ENCODE measurements at regions not wholly inside any gene's neighbourhood (a gene's known extent, or its start where the extent isn't known, plus 50 kb on each side); places are given as distances from the start of the nearest gene placed in this dataset.

GRCh38 chr3:882533-882932, 210.3 kb upstream of the CNTN6 start:
- no peaks in the 10 kb centered on the region for H4K20me1 ChIP-seq (ENCODE audit: insufficient read depth, poor library complexity, severe bottlenecking)
- no peaks in the 10 kb centered on the region for H3K9me2 ChIP-seq (replicated peaks; ENCODE audit: insufficient read depth)
- no peak for TF ChIP-seq EZH2 (IDR thresholded peaks at IDR 0.05; ENCODE audit: borderline replicate concordance)
- TF ChIP-seq EZH2phosphoT487 (IDR thresholded peaks at IDR 0.05; ENCODE audit: low read depth, severe bottlenecking, unreplicated experiment): no peak
- TF ChIP-seq CTCF (IDR thresholded peaks at IDR 0.05; ENCODE audit: poor library complexity): no peak
- H3K4me3 ChIP-seq: no peak overlapping the region
- no peaks in the 10 kb centered on the region for H3K27me3 ChIP-seq
- no peaks in the 10 kb centered on the region for H3K79me2 ChIP-seq
- DNase-seq (ENCODE audit: low spot score): no peak
- no peak overlapping the region for H3K4me2 ChIP-seq
- no peaks in the 10 kb centered on the region for H3K4me1 ChIP-seq (ENCODE audit: insufficient read depth)
- H3K36me3 ChIP-seq (replicated peaks; ENCODE audit: insufficient read depth, low read depth): no peaks in the 10 kb centered on the region
- H3K9me3 ChIP-seq (ENCODE audit: low read depth): no peaks in the 10 kb centered on the region
- no peak overlapping the region for H2AFZ ChIP-seq
- WGBS (ENCODE audit: low lambda C conversion rate, missing lambda C conversion rate): 57% methylated on average over 3 of the region's 3 CpGs
- H3K27ac ChIP-seq: no peak overlapping the region

- H3K4me1 ChIP-seq (ENCODE audit: insufficient read depth): no peaks in the 10 kb centered on the region
- no peak overlapping the region for H3K4me3 ChIP-seq
- H3K27ac ChIP-seq: no peak overlapping the region
- H3K27me3 ChIP-seq: no peaks in the 10 kb centered on the region
- 50% methylated on average over 2 of the region's 2 CpGs for WGBS (ENCODE audit: low lambda C conversion rate, missing lambda C conversion rate)
- TF ChIP-seq CTCF (IDR thresholded peaks at IDR 0.05; ENCODE audit: poor library complexity) (peak; percentile 46), EZH2 (IDR thresholded peaks at IDR 0.05; ENCODE audit: borderline replicate concordance) (no peak), EZH2phosphoT487 (IDR thresholded peaks at IDR 0.05; ENCODE audit: low read depth, severe bottlenecking, unreplicated experiment) (no peak)
- no peaks in the 10 kb centered on the region for H3K36me3 ChIP-seq (replicated peaks; ENCODE audit: insufficient read depth, low read depth)
- no peaks in the 10 kb centered on the region for H3K79me2 ChIP-seq
- DNase-seq (ENCODE audit: low spot score): peak; percentile 6
- H4K20me1 ChIP-seq (ENCODE audit: insufficient read depth, poor library complexity, severe bottlenecking): no peaks in the 10 kb centered on the region
- H3K9me2 ChIP-seq (replicated peaks; ENCODE audit: insufficient read depth): no peaks in the 10 kb centered on the region
- H3K9me3 ChIP-seq (ENCODE audit: low read depth): no peaks in the 10 kb centered on the region
- H3K4me2 ChIP-seq: no peak overlapping the region
- H2AFZ ChIP-seq: no peak overlapping the region
These were observed 190.7 kb upstream of the CNTN6 start for GRCh38 chr3:901953-902778.

- Histone ChIP-seq H3K9me3 (ENCODE audit: low read depth) (no peaks in the 10 kb centered on the region), H3K4me1 (ENCODE audit: insufficient read depth) (no peaks in the 10 kb centered on the region), H3K27ac (no peak overlapping the region), H3K4me2 (no peak overlapping the region), H3K4me3 (no peak overlapping the region), H2AFZ (no peak overlapping the region), H4K20me1 (ENCODE audit: insufficient read depth, poor library complexity, severe bottlenecking) (no peaks in the 10 kb centered on the region), H3K27me3 (no peaks in the 10 kb centered on the region), H3K9me2 (replicated peaks; ENCODE audit: insufficient read depth) (no peaks in the 10 kb centered on the region), H3K36me3 (replicated peaks; ENCODE audit: insufficient read depth, low read depth) (no peaks in the 10 kb centered on the region), H3K79me2 (no peaks in the 10 kb centered on the region)
- DNase-seq (ENCODE audit: low spot score): no peak
- no peak for TF ChIP-seq CTCF (IDR thresholded peaks at IDR 0.05; ENCODE audit: poor library complexity)
- no peak for TF ChIP-seq EZH2phosphoT487 (IDR thresholded peaks at IDR 0.05; ENCODE audit: low read depth, severe bottlenecking, unreplicated experiment)
- no peak for TF ChIP-seq EZH2 (IDR thresholded peaks at IDR 0.05; ENCODE audit: borderline replicate concordance)
- WGBS (ENCODE audit: low lambda C conversion rate, missing lambda C conversion rate): 83% methylated on average over 2 of the region's 2 CpGs
These were observed 187.6 kb upstream of the CNTN6 start for GRCh38 chr3:905217-905616.
